Epithelial cell of esophagus (primary cell): ENCODE measurements at regions not wholly inside any gene's neighbourhood (a gene's known extent, or its start where the extent isn't known, plus 50 kb on each side); places are given as distances from the start of the nearest gene placed in this dataset.

Experiments used
- DNase-seq: peaks from one replicate; pipeline ENCODE4 v3.0.0; 2010; ENCODE audit warnings: low read depth
- H3K4me3 ChIP-seq: 2 replicates; pipeline ENCODE4 v1.5.1; 2011; ENCODE audit warnings: mild to moderate bottlenecking, low read length, control low read depth
- CTCF ChIP-seq: IDR thresholded peaks from 2 replicates; pipeline ENCODE4 v1.5.1; 2011; ENCODE audit warnings: low read depth, mild to moderate bottlenecking, low read length, control low read depth, inconsistent platforms; ENCODE audit not compliant: insufficient read depth; ENCODE audit errors: missing control alignments

- no peak for TF ChIP-seq CTCF
- DNase-seq, result no peak
- no peak overlapping the region for H3K4me3 ChIP-seq
Observed at GRCh38 chr13:76129305-76130000, 493.3 kb downstream of the LMO7 start.

GRCh38 chr13:76127922-76128321 lies 491.8 kb downstream of the LMO7 start:
- no peak overlapping the region for H3K4me3 ChIP-seq
- DNase-seq, result no peak
- TF ChIP-seq CTCF, result no peak

DNA sequence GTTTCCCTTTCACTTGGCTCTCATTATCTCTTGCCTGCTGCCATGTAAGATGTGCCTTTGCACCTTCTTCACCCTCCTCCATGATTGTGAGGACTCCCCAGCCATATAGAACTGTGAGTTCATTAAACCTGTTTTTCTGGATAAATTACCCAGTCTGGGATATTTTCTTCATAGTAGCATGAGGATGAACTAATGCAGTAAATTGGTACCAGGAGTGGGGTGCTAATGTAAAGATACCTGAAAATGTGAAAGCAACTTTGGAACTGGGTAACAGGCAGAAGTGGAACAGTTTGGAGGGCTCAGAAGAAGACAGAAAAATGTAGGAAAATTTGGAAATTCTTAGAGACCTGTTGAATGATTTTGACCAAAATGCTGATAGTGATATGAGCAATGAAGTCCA lies 487.4 kb downstream of the LMO7 start:
- DNase-seq, result no peak
- TF ChIP-seq CTCF, result no peak

GRCh38 chr13:76116751-76117360 lies 480.7 kb downstream of the LMO7 start:
- no peak for DNase-seq
- TF ChIP-seq CTCF, result no peak
- H3K4me3 ChIP-seq, result no peak overlapping the region

More for the DNA sequence above, 487.4 kb downstream of the LMO7 start:
- no peak overlapping the region for H3K4me3 ChIP-seq

GRCh38 chr13:76106763-76107162 lies 470.6 kb downstream of the LMO7 start:
- no peak for TF ChIP-seq CTCF
- no peak for DNase-seq

GRCh38 chr13:76094645-76095044 lies 458.5 kb downstream of the LMO7 start:
- H3K4me3 ChIP-seq, result no peak overlapping the region
- no peak for TF ChIP-seq CTCF
- DNase-seq, result no peak

More at GRCh38 chr13:76106763-76107162, 470.6 kb downstream of the LMO7 start:
- H3K4me3 ChIP-seq, result no peak overlapping the region

DNA sequence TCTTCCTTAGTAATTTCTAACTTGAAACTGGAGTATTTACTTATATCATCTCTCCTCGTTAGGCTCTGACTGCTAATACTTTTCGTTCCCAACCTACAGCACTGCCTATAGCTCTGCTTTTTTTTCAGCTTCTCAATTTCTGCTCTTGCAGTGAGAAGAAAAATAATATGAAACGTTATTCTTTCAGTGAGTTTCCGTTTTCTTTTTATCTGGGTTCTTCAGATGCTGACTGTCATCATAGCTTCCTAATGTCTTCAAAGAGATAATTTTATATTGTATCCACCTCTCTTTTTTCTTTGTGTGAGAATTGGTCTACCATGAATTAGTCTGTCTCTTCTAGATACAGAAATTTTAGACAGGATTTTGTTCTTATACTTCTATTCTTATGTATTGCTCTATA lies 454.9 kb downstream of the LMO7 start:
- TF ChIP-seq CTCF, result no peak
- no peak for DNase-seq
- no peak overlapping the region for H3K4me3 ChIP-seq
